COLO668 (cell line): ENCODE measurements at regions not wholly inside any gene's neighbourhood (a gene's known extent, or its start where the extent isn't known, plus 50 kb on each side); places are given as distances from the start of the nearest gene placed in this dataset.

Experiments used
- DNase-seq: peaks from one replicate; lab custom pipeline; 2025; ENCODE audit not compliant: unreplicated experiment; lab: John Stamatoyannopoulos, UW

DNA sequence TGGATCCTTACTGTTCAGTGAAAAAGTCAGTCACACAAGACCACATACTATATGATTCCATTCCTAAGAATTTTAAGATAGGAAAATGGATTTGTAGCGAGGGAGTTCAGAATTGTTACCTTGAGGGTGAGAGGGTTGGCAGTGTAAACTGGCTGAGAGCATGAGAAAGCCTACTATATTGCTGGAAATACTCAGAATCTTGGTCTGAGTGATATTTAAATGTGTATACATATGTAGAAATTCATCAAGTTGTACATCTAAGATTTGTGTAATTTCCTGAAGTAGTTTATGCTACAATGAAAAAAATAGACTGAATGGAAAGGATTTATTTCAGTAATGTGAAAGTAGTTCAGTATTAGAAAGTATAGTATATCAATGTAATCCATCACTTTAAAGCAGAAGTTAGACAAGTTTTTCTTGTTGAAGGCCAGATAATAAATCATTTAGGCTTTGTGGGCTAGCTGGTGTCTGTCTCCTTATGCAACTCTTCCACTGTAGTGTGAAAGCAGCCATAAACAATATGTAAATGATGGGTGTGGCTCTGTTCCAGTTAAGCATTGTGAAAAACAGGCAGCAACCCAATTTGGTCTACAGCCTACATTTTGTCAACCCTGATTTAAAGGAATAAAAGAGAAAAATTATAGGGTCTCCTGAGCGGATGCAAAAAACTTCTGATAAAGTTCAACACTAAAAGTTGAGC is 127.2 kb upstream of the THY1 start:
- DNase-seq, result no peak

DNA sequence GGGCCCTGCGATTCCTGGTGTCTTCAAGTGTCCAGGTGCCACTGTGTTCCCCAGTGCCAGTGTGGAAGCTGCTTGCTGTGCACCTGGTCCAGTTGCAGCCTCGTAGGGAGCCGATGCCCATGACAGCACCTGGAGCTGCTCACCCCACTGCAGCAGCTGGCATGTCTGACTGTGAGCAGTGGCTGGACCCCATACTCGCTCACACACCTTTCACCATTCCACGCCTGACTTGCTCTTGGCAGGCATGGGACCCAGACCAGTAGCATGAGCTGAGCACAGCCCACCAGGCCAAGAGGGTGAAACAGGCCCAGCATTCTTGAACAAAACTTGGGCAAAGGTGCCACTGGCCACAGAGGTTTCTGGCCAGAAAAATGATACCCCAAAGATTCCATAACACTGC is 124.5 kb upstream of the THY1 start:
- no peak for DNase-seq

DNA sequence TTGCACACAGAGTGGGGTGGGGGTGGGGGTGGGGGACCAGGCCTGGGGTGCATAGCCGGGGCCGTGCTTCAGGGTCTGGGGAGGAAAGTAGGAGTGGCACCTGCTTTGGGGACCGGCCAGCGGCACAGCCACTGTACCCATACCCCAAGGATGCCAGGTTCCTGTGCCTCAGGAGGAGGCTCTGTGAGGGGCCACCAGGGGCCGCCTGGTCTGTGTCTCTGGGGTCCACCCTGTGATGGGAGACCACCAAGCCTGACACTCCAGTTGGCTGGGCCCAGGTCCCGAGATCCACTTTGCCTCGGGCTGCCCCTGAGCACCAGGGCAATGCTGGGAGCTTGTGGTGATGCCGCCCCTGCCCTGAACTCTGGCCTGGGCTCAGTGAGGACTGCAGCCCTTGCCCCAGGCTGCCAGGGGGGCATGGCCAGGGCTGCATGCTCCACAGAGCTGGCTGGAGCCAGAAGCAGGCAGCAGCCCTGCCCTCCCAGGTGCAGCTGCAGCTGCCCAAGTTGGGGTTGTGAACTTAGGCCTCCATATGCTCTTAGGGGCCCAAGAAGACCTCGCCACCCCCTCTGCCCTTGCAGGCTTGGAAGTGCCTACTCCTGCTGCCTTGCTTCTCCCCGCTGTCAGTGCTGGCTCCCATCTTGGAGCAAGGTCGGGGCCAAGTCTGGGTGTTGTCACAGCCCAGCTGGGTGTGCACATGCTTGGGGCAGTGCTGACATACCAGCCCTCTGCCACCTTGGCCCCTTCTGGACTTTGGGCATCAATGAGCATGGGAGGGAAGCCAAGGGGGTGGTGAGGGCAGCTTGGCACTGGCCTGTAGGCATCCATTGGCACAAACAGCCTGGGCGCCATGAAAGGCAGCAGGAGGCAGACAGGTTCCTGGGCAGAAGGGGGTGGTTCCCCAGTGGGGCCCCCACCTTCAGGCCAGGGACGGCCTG is 123.3 kb upstream of the THY1 start:
- no peak for DNase-seq

DNA sequence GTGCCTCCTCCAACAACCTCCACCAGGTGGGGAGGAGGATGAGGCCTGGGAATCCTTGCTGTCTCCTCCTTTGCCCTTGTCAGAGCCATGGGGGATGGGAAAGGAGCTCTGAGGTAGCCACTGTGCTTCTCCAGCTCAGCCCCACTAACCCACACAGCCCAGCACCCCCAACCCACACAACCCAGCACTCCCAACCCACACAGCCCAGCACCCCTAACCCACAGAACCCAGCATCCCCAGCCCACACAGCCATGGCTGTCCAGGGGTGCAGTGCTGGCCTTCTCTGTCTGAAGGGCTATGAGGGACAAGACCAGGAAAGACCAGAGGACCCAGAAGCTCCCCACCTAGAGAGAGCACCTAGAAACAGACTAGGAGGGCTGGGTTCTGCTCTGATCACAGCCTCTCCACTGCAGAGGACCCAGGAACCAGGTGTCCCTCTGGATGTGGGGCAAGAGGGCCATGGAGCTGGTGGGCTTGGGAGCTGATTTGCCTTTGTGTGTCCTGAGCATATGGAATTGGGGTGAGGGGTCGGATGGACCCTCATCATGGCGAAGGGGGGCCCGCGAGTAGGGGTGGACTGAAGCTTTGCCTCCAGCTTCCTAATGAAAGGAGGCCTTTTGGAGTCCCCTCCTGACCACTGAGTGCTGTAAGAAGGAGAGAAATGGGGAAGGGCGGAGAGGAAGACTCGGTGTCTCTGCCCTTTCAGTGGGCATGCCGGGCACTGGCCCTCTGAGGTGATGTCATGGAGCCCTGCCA is 117.6 kb upstream of the THY1 start:
- DNase-seq, result no peak

DNA sequence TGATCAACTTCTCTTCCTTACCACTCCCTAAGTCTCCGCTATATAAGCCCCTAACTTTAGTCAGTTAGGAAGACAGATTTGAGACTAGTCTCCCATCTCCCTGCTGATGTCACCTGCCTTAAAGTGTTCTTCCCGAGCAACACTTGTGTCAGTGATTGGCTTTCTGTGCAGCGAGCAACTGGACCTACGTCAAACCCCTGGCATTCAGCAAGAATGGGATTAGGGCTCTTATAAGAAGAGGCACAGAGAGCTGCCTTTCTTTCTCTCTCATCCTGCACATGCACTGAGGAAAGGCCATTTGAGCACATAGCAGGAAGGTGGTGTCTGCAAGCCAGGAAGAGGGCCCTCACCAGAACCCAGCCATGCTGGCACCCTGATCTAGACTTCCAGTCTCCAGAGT is 116.6 kb upstream of the THY1 start:
- no peak for DNase-seq

DNA sequence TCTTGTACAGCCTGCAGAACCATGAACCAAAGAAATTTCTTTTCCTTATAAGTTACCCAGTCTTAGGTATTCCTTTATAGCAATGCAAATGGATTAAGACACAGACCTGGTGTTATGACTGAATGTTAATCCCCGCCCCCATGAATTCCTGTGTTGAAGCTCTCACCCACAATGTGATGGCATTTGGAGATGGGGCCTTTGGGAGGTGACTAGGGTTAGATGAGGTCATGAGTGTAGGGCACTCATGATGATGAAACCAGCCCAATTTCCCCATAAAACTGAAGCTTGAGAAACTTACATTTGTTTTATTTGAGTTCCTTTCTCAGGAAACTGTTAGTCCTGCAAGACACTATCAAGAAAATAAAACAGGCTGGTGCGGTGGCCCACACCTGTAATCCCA is 115.8 kb upstream of the THY1 start:
- no peak for DNase-seq

DNA sequence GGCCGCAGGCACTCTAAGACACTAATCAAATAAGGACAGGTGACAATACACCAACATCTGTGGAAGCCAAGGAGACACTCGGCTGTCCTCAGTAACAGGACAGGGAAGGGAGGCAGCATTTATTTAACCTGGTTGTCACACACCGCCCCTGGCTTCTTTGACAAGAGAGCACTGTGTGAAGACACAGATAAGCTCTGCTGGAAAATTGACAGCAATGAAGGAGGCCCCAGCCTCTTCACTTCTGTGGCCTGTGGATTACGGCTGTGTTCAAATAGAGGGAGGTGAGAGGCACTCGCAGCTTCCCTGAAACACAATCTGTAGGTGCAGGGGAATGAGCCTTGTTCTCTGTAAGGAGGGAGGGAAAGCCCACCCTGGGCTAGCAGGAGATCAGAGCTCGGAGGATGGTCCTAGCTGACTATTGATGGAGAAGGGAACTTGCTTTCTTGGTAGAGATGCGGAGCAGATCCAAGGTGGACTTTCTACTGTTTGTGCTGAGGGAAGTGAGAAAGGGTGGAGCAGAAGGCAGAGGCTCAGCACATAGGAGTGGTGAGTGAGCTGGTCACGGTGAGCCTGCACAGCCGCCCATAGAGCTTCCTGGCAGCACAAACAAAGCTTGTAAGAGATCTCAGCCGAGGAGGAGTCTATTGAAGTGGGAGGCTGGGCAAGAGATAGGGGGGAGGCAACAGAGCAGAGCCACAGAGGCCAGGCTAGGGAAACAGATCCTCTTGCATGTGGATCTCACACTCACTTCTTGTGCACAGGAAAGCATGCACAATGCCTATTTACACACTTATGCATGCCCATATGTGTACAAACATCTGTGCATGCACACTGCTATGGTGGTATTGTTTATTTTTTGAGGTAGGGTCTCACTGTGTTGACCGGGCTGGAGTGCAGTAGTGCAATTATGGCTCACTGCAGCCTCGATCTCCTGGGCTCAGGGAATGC is 114.6 kb upstream of the THY1 start:
- no peak for DNase-seq

DNA sequence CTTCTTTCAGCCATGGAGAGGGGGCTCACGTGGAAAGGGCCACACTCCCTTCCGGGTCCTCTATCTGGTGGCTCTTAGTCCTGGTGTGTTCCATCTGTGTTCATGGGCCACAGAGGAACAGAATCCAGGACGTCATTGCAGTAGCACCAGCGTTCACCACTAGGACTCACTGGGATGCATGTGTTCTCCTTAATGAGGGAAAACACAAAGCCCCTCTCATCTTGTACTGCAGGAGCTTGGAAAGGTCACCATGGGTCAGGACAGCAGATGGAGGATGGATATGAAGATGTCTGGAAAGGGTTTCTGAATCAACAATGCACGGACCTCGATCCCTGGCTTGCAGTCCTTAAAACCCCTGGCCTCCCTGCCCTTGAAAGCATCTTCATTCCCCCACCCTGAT is 113.8 kb upstream of the THY1 start:
- DNase-seq, result no peak

DNA sequence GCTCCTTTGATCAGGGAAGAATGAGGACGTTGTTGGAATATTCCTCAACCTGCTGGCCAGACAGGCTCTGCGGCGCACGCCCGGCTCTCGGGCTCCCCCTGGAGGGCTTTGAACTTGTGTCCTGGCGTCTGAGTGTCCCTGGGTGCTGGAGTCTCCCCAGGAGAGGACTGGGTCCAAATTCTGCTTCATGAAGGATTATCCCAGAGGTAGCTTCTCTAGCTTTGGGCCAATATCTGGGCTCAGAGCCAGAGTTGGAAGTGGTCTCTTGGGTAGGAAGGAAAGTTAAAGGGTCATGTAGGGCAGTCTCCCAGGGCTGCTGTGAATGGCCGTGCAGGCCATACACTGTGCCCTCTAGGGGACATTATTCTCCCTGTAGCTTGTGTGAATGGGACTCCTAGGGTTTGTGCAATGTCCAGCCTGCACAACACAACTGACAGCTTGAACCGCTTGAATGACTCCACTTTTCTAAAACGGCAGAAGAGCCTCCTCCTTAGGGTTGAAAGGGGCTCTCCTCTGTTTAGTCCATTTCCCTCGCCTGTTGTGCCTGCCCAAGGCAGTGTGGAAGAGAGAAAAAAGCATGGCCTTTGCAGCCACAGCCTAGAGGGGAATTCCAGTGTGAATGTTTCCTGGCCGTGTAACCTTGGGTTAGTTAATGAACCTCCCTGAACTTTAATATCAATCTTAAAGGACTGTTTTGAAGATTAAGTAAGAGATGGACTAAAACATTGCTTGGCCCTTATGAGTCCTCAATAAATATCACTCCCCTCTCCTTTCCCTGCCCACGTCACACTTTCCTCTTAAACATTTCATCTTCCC is 111.2 kb upstream of the THY1 start:
- DNase-seq, result peak; percentile 52

DNA sequence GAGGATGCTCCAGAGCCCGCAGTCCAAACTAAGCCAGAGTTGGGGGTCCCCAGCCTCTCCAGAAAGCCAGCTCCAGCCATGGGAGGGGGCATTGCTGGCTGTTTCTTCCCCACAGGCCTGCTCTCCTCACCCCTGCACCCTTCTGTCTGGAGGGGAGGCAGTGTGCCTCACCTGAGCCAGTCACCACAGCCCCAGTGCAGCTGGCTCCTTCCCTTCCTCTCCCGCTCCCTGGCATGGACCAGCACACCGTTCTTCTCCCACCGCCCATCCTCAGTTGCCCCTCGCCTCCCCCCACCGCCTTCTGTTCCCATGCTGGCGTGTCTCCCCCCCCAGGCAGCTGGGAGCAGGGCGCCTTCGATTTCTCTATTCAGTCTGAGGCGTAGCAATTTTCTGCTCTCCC is 110.5 kb upstream of the THY1 start:
- DNase-seq, result no peak

DNA sequence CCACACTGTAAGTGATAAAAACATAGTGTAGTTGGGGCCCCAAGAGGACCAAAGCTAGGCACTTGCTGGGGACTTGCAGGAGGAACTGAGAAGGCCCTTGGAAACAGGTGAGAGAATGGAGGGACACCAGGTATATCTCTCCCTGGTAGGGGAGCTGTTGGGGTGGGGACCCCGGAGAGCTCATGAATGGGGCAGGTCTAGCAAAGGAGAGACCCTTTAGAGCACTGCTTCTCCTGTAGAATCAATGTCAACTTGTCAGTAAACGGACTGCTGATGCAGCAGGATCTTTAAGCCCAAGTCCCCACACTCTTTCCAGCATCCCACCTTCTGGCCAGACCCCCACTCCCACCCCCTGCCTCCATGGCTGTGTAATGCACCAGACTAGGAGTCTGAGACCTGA is 109.6 kb upstream of the THY1 start:
- no peak for DNase-seq

DNA sequence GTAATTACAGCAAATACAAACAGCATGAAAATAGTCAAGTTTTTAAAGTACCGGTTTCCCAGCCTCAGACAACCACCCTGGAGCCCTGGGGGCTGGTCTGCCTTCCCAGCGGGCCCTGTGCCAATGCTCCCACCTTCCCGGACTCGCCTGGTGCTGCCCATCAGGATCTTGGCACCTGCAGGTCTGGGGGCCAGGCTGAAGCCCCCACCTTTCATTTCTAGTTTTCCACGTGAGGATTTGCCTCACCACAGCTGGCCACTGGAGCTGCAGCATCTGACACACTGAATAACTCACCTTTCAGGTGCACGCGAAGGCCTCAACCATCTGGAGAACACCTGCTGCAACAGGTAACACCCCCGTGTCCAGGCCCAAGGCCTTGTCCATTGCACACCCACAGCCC is 108.7 kb upstream of the THY1 start:
- no peak for DNase-seq

DNA sequence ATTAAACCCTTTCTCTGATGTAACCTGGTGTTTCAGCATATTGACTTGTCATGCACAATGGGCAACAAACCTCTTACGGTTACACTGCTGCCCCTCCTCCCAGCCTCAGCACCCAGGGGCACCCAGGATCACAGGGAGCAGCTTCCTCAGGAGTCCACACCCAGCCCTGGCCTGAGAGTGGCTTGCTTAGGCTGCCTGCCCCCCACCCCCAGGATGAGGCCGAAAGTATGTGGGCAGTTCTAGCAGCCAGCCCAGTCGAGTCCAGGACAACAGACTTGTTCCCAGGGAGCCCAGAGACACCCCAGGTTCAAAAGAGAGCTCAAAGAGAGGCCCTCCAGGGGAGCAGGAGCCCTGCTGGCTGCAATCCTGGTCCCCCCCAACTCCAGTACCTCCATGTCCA is 108.1 kb upstream of the THY1 start:
- DNase-seq, result no peak

DNA sequence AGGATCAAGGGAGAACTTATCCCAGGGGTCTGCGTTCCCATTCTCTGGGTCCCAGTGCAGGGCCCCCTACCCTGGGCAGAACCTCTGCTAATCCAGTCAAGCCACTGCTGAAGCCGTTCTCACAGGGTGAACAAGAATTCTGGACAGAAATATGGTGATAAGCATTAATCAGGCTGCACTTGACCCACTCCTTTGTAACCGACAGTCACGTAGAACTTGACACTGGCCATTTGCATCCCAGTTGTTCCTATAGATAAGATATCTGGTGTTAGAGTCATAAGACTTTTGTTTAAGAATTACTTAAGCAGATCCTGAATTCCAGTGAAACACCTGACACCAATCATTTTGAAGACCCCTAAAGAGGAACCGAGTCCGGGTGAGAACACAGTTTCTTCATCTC is 107.5 kb upstream of the THY1 start:
- DNase-seq, result no peak

DNA sequence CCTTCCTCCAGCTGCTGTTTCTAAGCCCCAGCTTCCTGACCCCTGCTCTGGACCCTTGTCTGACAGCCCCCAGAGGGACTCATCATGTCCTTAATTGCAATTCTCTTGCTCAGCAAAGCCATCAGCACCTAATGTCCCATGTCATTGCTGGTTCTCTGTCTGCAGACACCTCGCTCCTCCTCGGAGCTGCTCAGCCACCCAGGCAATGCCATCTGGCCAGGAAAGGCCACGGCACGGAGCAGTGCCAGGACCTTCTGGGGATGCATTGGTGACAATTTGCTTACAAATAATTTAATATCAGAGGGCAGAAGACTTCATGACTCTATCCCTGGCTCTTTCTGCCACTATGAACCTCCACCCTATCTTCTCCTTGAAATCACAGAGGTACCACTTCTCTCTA is 107.0 kb upstream of the THY1 start:
- DNase-seq, result no peak

DNA sequence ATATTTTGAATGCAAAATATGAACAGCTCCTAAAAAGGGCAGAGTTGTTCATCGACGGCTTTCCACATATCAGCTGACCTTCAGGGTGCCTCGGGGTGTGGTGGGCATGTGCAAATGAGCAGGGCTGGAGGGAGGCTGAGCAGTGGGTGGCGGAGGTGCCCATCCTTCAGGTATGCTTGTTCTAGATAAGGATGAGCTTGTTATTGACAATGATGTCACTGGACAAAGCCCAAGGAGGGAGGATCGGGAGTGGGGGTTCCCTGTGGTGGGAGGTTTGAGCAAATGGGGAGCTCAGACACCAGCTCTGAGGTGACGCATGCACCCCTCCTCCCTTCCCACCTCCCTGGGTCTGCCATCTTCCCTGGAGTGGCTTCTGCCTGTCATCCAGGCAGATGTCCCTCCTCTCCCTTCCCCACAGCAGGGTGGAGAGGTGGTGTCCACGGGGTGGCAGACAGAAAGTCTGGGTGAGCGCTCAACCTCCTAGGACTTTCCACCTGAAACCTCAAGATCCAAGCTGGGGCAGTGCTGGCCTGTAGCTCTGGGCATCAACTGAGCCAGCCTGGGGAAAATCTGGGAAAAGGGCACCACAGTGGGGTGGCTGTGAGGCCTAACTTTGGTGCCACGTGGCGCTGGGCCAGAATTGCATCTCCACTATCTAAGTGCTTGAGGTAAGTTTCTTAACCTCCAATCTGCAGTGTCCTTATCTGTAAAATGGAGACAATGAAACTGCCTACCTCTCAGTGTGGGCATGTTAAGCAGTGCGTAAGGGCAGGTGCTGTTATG is 106.3 kb upstream of the THY1 start:
- no peak for DNase-seq

DNA sequence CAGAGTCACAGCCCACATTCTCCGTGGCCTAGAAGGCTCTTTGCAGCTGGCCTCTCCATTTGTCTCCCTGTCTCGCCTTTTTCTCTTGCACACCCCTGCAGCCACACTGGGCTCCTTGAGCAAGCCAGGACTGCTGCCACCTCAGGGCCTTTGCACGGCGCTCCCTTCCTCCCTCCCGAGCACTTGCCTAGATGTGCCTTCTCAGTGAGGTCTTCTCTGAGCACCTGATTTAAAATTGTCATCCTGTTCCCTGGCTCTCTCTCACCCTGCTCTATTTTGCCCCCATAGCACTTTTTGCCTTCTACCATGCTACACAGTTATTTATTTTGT is 102.9 kb upstream of the THY1 start:
- DNase-seq, result no peak

DNA sequence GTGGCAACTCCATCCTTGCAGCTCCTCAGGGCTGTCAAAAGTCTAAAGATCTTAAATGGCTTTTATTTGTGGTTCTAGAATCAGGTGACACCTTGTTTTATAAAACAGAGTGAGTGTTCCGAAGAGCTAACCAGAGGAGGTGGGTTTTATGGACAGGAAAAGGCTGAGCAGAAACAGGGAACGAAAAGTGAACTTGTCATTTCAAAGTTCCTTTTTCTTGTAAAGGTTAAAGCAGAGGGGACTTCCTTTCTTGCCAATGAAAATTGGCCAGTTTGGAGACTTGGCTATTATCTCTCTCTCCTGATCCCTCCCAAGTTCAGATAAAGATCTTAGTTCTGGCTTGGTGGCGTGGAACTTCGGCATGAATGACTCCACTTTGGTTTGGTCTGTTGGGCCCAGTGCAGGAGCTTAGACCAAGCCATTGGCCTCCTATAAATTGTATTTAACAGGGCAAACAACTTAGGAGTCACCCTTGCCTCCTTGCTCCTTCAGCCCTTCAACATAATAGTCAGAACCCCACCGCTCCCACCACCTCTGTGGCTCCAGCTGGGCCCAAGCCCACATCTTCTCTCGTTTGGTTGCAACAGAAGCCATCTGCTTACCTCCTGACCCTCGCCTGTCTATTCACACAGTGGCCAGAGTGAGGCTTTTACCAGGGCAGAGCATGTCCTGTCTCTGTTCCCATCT is 102.4 kb upstream of the THY1 start:
- no peak for DNase-seq
